ENCODE measurements at regions not wholly inside any gene's neighbourhood (a gene's known extent, or its start where the extent isn't known, plus 50 kb on each side); places are given as distances from the start of the nearest gene placed in this dataset.

GRCh38 chrX:1788300-1788911 lies 173.5 kb downstream of the ASMT start (continued):
- no peak for TF ChIP-seq PAX8 (IDR thresholded peaks at IDR 0.05)

- ChIA-PET SMC1A (ENCODE audit: uncharacterized antibody, unreplicated experiment) (no interaction called here), CTCF (no interaction called here), RAD21 (ENCODE audit: unreplicated experiment) (no interaction called here), POLR2A (no interaction called here)
- ATAC-seq (no peak), FAIRE-seq (no peak), DNase-seq (ENCODE audit: low read depth, low spot score) (no peak)
- intact Hi-C loops (cut with micrococcal nuclease; ENCODE audit: unreplicated experiment) (no loop called here), in situ Hi-C loops (cut with MboI) (no loop called here)
- H3K4me2 ChIP-seq (ENCODE audit: control insufficient read depth, insufficient read depth), result no peak overlapping the region
- 0% methylated on average over 1 of the region's 1 CpG for WGBS (ENCODE audit: insufficient coverage, insufficient replicate concordance, low lambda C conversion rate, missing lambda C conversion rate)
- TF ChIP-seq HSF1 (IDR thresholded peaks at IDR 0.05; ENCODE audit: low read depth, low read length), result no peak
- TF ChIP-seq CHD1 (IDR thresholded peaks at IDR 0.05; ENCODE audit: low read depth, low read length), result no peak
- no peaks in the 10 kb centered on the region for H4K20me1 ChIP-seq (ENCODE audit: control insufficient read depth, insufficient read depth)
- no peaks in the 10 kb centered on the region for H3K36me3 ChIP-seq (ENCODE audit: control insufficient read depth in 2 of 2, insufficient read depth in 2 of 2, low read length in 1 of 2)
- H3K9me3 ChIP-seq (replicated peaks; ENCODE audit: control insufficient read depth, insufficient read depth, low read length), result no peaks in the 10 kb centered on the region; the same call in 2 of the 3 replicates
- no peaks in the 10 kb centered on the region for H3K27me3 ChIP-seq (replicated peaks in 1 of 2; ENCODE audit: control insufficient read depth in 2 of 2, insufficient read depth in 2 of 2, low read length in 1 of 2)
- H3K9ac ChIP-seq (ENCODE audit: control insufficient read depth, insufficient read depth, low read length), result no peak overlapping the region
- no peak overlapping the region for H3K4me3 ChIP-seq
- H3K79me2 ChIP-seq (ENCODE audit: control insufficient read depth, insufficient read depth, low read length), result no peaks in the 10 kb centered on the region
- H3K27ac ChIP-seq (ENCODE audit: control insufficient read depth, insufficient read depth), result no peak overlapping the region
- H3K4me1 ChIP-seq (ENCODE audit: control insufficient read depth, insufficient read depth, low read length), result no peaks in the 10 kb centered on the region
- no peak overlapping the region for H2AFZ ChIP-seq (ENCODE audit: control insufficient read depth, low read depth, low read length)
- BruUV-seq (replicated peaks), result no TSS peak
Measured at GRCh38 chrX:1792636-1793035, 177.8 kb downstream of the ASMT start.

GRCh38 chrX:1794586-1794985 lies 179.7 kb downstream of the ASMT start:
- ChIA-PET SMC1A (ENCODE audit: uncharacterized antibody, unreplicated experiment) (no interaction called here), POLR2A (no interaction called here), CTCF (no interaction called here), RAD21 (ENCODE audit: unreplicated experiment) (no interaction called here)
- Histone ChIP-seq H3K27me3 (replicated peaks in 1 of 2; ENCODE audit: control insufficient read depth in 2 of 2, insufficient read depth in 2 of 2, low read length in 1 of 2) (no peaks in the 10 kb centered on the region), H4K20me1 (ENCODE audit: control insufficient read depth, insufficient read depth) (no peaks in the 10 kb centered on the region), H3K9me3 (replicated peaks; ENCODE audit: control insufficient read depth, insufficient read depth, low read length) (no peaks in the 10 kb centered on the region), H3K79me2 (ENCODE audit: control insufficient read depth, insufficient read depth, low read length) (no peaks in the 10 kb centered on the region), H3K4me1 (ENCODE audit: control insufficient read depth, insufficient read depth, low read length) (no peaks in the 10 kb centered on the region), H3K4me2 (ENCODE audit: control insufficient read depth, insufficient read depth) (no peak overlapping the region), H3K9ac (ENCODE audit: control insufficient read depth, insufficient read depth, low read length) (no peak overlapping the region), H3K36me3 (ENCODE audit: control insufficient read depth in 2 of 2, insufficient read depth in 2 of 2, low read length in 1 of 2) (no peaks in the 10 kb centered on the region), H3K27ac (ENCODE audit: control insufficient read depth, insufficient read depth) (no peak overlapping the region), H3K4me3 (no peak overlapping the region), H2AFZ (ENCODE audit: control insufficient read depth, low read depth, low read length) (no peak overlapping the region)
- ATAC-seq (no peak), FAIRE-seq (no peak), DNase-seq (ENCODE audit: low read depth, low spot score) (no peak)
- intact Hi-C loops (cut with micrococcal nuclease; ENCODE audit: unreplicated experiment), result no loop called here
- 34% methylated on average over 9 of the region's 9 CpGs for WGBS (ENCODE audit: insufficient coverage, insufficient replicate concordance, low lambda C conversion rate, missing lambda C conversion rate)
- in situ Hi-C loops (cut with MboI), result no loop called here
- BruUV-seq (replicated peaks), result no TSS peak
- TF ChIP-seq IKZF1 (conservative IDR thresholded peaks at IDR 0.05) (no peak), MXI1 (IDR thresholded peaks at IDR 0.05; ENCODE audit: low read depth, low read length) (no peak), CBX5 (IDR thresholded peaks at IDR 0.05; ENCODE audit: low read depth) (no peak), MEF2A (IDR thresholded peaks at IDR 0.05; ENCODE audit: insufficient read depth, low read depth, low read length) (no peak), BCL11A (IDR thresholded peaks at IDR 0.05; ENCODE audit: low read depth, low read length) (no peak), ZNF274 (IDR thresholded peaks at IDR 0.05; ENCODE audit: insufficient read depth, insufficient read length) (no peak), SRF (IDR thresholded peaks at IDR 0.05; ENCODE audit: low read depth in 2 of 2, low read length in 2 of 2) (no peak), BACH1 (IDR thresholded peaks at IDR 0.05; ENCODE audit: borderline replicate concordance) (no peak), ETV6 (conservative IDR thresholded peaks at IDR 0.05 in 1 of 2, IDR thresholded peaks at IDR 0.05 in 1 of 2; ENCODE audit: borderline replicate concordance in 1 of 2, low read depth in 1 of 2) (no peak)
